ENCODE measurements at regions not wholly inside any gene's neighbourhood (a gene's known extent, or its start where the extent isn't known, plus 50 kb on each side); places are given as distances from the start of the nearest gene placed in this dataset.

DNA sequence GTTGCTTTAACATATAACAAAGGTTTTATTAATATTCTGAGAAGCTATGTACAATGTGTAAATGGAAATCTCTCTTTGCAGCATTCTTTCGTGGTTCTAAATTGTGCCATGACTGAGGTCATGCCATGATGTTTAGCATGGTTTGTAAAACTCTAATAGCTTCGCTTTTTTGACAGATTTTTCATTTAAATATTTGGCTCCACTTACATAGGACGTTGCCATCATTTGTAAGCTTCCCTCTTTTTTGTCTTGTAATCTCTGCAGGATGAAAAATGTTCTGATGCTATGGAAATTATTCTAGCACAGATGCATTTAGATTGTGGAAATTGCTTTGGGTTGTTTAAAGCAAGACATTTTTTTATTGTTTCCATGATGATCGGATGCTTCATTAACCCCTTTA is 1054.8 kb downstream of the MAT2B start:
- no peaks in the 10 kb centered on the region for H3K4me1 ChIP-seq (ENCODE audit: control insufficient read depth, insufficient read depth, low read length)
- DNase-seq: no peak
- no peak overlapping the region for H3K4me3 ChIP-seq (ENCODE audit: low read length)
- TF ChIP-seq, protein P1, sequence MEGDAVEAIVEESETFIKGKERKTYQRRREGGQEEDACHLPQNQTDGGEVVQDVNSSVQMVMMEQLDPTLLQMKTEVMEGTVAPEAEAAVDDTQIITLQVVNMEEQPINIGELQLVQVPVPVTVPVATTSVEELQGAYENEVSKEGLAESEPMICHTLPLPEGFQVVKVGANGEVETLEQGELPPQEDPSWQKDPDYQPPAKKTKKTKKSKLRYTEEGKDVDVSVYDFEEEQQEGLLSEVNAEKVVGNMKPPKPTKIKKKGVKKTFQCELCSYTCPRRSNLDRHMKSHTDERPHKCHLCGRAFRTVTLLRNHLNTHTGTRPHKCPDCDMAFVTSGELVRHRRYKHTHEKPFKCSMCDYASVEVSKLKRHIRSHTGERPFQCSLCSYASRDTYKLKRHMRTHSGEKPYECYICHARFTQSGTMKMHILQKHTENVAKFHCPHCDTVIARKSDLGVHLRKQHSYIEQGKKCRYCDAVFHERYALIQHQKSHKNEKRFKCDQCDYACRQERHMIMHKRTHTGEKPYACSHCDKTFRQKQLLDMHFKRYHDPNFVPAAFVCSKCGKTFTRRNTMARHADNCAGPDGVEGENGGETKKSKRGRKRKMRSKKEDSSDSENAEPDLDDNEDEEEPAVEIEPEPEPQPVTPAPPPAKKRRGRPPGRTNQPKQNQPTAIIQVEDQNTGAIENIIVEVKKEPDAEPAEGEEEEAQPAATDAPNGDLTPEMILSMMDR (conservative IDR thresholded peaks at IDR 0.05): no peak
- H3K27me3 ChIP-seq (ENCODE audit: control insufficient read depth, insufficient read depth, low read length, poor library complexity, severe bottlenecking): no peaks in the 10 kb centered on the region
- Mint-ChIP-seq H3K4me1 (peaks cover 8% of the 10 kb centered on the region), H3K36me3 (ENCODE audit: low read depth) (no peaks in the 10 kb centered on the region), H3K4me3 (no peak overlapping the region), H3K27me3 (ENCODE audit: insufficient read depth) (no peaks in the 10 kb centered on the region), H3K9me3 (no peaks in the 10 kb centered on the region), H3K27ac (no peak overlapping the region)
- WGBS, 2 experiments (ENCODE audit: insufficient coverage in 1 of 2, insufficient read length in 1 of 2): 85 to 94% methylated on average over 4 of the region's 4 CpGs
- H3K27ac ChIP-seq (ENCODE audit: low read depth, low read length): no peak overlapping the region
- H3K9ac ChIP-seq (ENCODE audit: extremely low read depth, low read length, poor library complexity, severe bottlenecking): no peak overlapping the region
- H3K9me3 ChIP-seq (ENCODE audit: control insufficient read depth, low read length): peaks cover 4% of the 10 kb centered on the region
- no peaks in the 10 kb centered on the region for H3K36me3 ChIP-seq (ENCODE audit: control insufficient read depth, insufficient read depth, low read length)

- H3K9me3 Mint-ChIP-seq: no peaks in the 10 kb centered on the region
- H3K27me3 Mint-ChIP-seq (ENCODE audit: insufficient read depth): no peaks in the 10 kb centered on the region
- WGBS, 2 experiments (ENCODE audit: insufficient coverage in 1 of 2, insufficient read length in 1 of 2): 92 to 97% methylated on average over 2 to 7 of the region's 7 CpGs
- peak overlapping the region; percentile 66 for H3K27ac ChIP-seq (ENCODE audit: low read depth, low read length)
- TF ChIP-seq, protein P1 (conservative IDR thresholded peaks at IDR 0.05): no peak
- H3K4me3 ChIP-seq (ENCODE audit: low read length): no peak overlapping the region
- no peaks in the 10 kb centered on the region for H3K36me3 Mint-ChIP-seq (ENCODE audit: low read depth)
- peaks cover 4% of the 10 kb centered on the region for H3K9me3 ChIP-seq (ENCODE audit: control insufficient read depth, low read length)
- H3K4me1 Mint-ChIP-seq: peaks cover 21% of the 10 kb centered on the region
- H3K27ac Mint-ChIP-seq: no peak overlapping the region
- H3K36me3 ChIP-seq (ENCODE audit: control insufficient read depth, insufficient read depth, low read length): no peaks in the 10 kb centered on the region
- no peak overlapping the region for H3K9ac ChIP-seq (ENCODE audit: extremely low read depth, low read length, poor library complexity, severe bottlenecking)
- H3K27me3 ChIP-seq (ENCODE audit: control insufficient read depth, insufficient read depth, low read length, poor library complexity, severe bottlenecking): no peaks in the 10 kb centered on the region
- no peak for DNase-seq
- peaks cover 7% of the 10 kb centered on the region for H3K4me1 ChIP-seq (ENCODE audit: control insufficient read depth, insufficient read depth, low read length)
- no peak overlapping the region for H3K4me3 Mint-ChIP-seq
Measured at GRCh38 chr5:164561933-164562872, 1056.8 kb downstream of the MAT2B start.

- Mint-ChIP-seq H3K4me3 (no peak overlapping the region), H3K9me3 (no peaks in the 10 kb centered on the region), H3K36me3 (ENCODE audit: low read depth) (no peaks in the 10 kb centered on the region), H3K4me1 (peaks cover 23% of the 10 kb centered on the region), H3K27me3 (ENCODE audit: insufficient read depth) (no peaks in the 10 kb centered on the region), H3K27ac (no peak overlapping the region)
- H3K9me3 ChIP-seq (ENCODE audit: control insufficient read depth, low read length): peaks cover 3% of the 10 kb centered on the region
- no peak overlapping the region for H3K4me3 ChIP-seq (ENCODE audit: low read length)
- H3K36me3 ChIP-seq (ENCODE audit: control insufficient read depth, insufficient read depth, low read length): no peaks in the 10 kb centered on the region
- H3K27ac ChIP-seq (ENCODE audit: low read depth, low read length): no peak overlapping the region
- H3K27me3 ChIP-seq (ENCODE audit: control insufficient read depth, insufficient read depth, low read length, poor library complexity, severe bottlenecking): no peaks in the 10 kb centered on the region
- TF ChIP-seq, protein P1 (conservative IDR thresholded peaks at IDR 0.05): no peak
- H3K9ac ChIP-seq (ENCODE audit: extremely low read depth, low read length, poor library complexity, severe bottlenecking): no peak overlapping the region
- no peak for DNase-seq
- 93 to 100% methylated on average over 1 of the region's 1 CpG for WGBS, 2 experiments (ENCODE audit: insufficient coverage in 1 of 2, insufficient read length in 1 of 2)
- H3K4me1 ChIP-seq (ENCODE audit: control insufficient read depth, insufficient read depth, low read length): peaks cover 7% of the 10 kb centered on the region
Measured at GRCh38 chr5:164563370-164563769, 1058.0 kb downstream of the MAT2B start.

All from endodermal cell (in vitro differentiated cells).